SK-N-SH (cell line): ENCODE measurements at regions not wholly inside any gene's neighbourhood (a gene's known extent, or its start where the extent isn't known, plus 50 kb on each side); places are given as distances from the start of the nearest gene placed in this dataset.

Source experiments
- CTCF ChIA-PET: fragments of 300-600, 350-600 bp; formaldehyde crosslinking; extraction: SDS; loops from one replicate; lab custom pipeline; 2021; lab: Yijun Ruan, JAX
- POLR2A ChIA-PET: fragments of 350-600 bp; sonication (Branson Sonifier 250); formaldehyde crosslinking; extraction: SDS; loops from one replicate; lab custom pipeline; 2020; ENCODE audit warnings: antibody characterized with exemption, inconsistent platforms; lab: Yijun Ruan, JAX
- DNase-seq: peaks from one replicate; pipeline ENCODE4 v3.0.0; 2012
- H2AFZ ChIP-seq: fragments of 200-600 bp; sonication (generic); 2 replicates; pipeline ENCODE4 v1.8.1; 2016; ENCODE audit warnings: antibody characterized with exemption, mild to moderate bottlenecking, low read depth
- H3F3A ChIP-seq: fragments of 200-600 bp; sonication (generic); replicated peaks from 2 replicates; pipeline ENCODE3; 2016; ENCODE audit warnings: antibody characterized with exemption, mild to moderate bottlenecking; ENCODE audit not compliant: insufficient read depth
- H3K27ac ChIP-seq, 2 experiments: fragments of 200-500 bp in 1 of 2; fragments of 200-600 bp in 1 of 2; sonication (Bioruptor generic) in 1 of 2; sonication (generic), shearing (Covaris generic) in 1 of 2; 2 replicates each; pipeline versions ENCODE4 v1.5.1 to v1.6.1; 2014 to 2016; ENCODE audit warnings: low read depth in 2 of 2, inconsistent platforms in 1 of 2, low read length in 1 of 2, mild to moderate bottlenecking in 1 of 2, mixed read lengths in 1 of 2
- H3K27me3 ChIP-seq: fragments of 200-600 bp; sonication (generic), shearing (Covaris generic); 2 replicates; pipeline ENCODE4 v1.6.1; 2016; ENCODE audit warnings: mixed run types; ENCODE audit not compliant: insufficient read depth
- H3K36me3 ChIP-seq, 2 experiments: fragments of 200-500 bp in 1 of 2; fragments of 200-600 bp in 1 of 2; sonication (Bioruptor generic) in 1 of 2; sonication (generic) in 1 of 2; replicated peaks in 1 of 2; 2 replicates each; pipeline versions ENCODE3 to v1.5.1; 2014 to 2016; ENCODE audit warnings: low read length in 1 of 2, mild to moderate bottlenecking in 1 of 2; ENCODE audit not compliant: insufficient read depth in 2 of 2, control insufficient read depth in 1 of 2
- H3K4me1 ChIP-seq, 2 experiments: fragments of 200-500 bp in 1 of 2; fragments of 200-600 bp in 1 of 2; sonication (Bioruptor generic) in 1 of 2; sonication (generic), shearing (Covaris generic) in 1 of 2; 2 replicates each; pipeline versions ENCODE4 v1.5.1 to v1.6.1; 2014 to 2016; ENCODE audit warnings: low read depth in 1 of 2, low read length in 1 of 2, mixed run types in 1 of 2; ENCODE audit not compliant: insufficient read depth in 2 of 2, control insufficient read depth in 1 of 2
- H3K4me2 ChIP-seq: fragments of 200-600 bp; sonication (generic), shearing (Covaris generic); 2 replicates; pipeline ENCODE4 v1.6.1; 2017; ENCODE audit warnings: mixed run types
- H3K4me3 ChIP-seq, 2 experiments: fragments of 200-500 bp in 1 of 2; fragments of 200-600 bp in 1 of 2; sonication (Bioruptor generic) in 1 of 2; sonication (generic), shearing (Covaris generic) in 1 of 2; 2 replicates each; pipeline versions ENCODE4 v1.5.1 to v1.8.1; 2014 to 2016; ENCODE audit warnings: low read depth in 2 of 2, inconsistent platforms in 1 of 2, low read length in 1 of 2, mild to moderate bottlenecking in 1 of 2, mixed read lengths in 1 of 2, moderate library complexity in 1 of 2
- H3K79me2 ChIP-seq: fragments of 200-600 bp; sonication (generic); 2 replicates; pipeline ENCODE4 v1.8.1; 2017; ENCODE audit warnings: mild to moderate bottlenecking; ENCODE audit not compliant: insufficient read depth
- H3K9ac ChIP-seq: fragments of 200-600 bp; sonication (generic); 2 replicates; pipeline ENCODE4 v1.6.1; 2017; ENCODE audit warnings: mixed run types
- H3K9me2 ChIP-seq: fragments of 200-600 bp; sonication (generic); 2 replicates; pipeline ENCODE4 v1.6.1; 2017; ENCODE audit warnings: mixed run types
- H3K9me3 ChIP-seq: fragments of 200-600 bp; sonication (generic); 2 replicates; pipeline ENCODE4 v1.6.1; 2017; ENCODE audit warnings: mixed run types, mild to moderate bottlenecking, moderate library complexity
- H4K20me1 ChIP-seq: fragments of 200-600 bp; sonication (generic); 2 replicates; pipeline ENCODE4 v1.6.1; 2017; ENCODE audit warnings: mild to moderate bottlenecking, mixed run types; ENCODE audit not compliant: insufficient read depth
- CHD2 ChIP-seq: fragments of 150-350 bp; IDR thresholded peaks from 2 replicates; pipeline ENCODE4 v1.6.1; 2018; ENCODE audit warnings: low read length; ENCODE audit not compliant: partially characterized antibody
- CTCF ChIP-seq: fragments of 200-600 bp; sonication (generic); IDR thresholded peaks from 2 replicates; pipeline ENCODE4 v1.6.1; 2017; ENCODE audit warnings: antibody characterized with exemption, mild to moderate bottlenecking, moderate library complexity
- ELF1 ChIP-seq: IDR thresholded peaks from 2 replicates; pipeline ENCODE4 v1.4.0; 2012
- EP300 ChIP-seq, 2 experiments: IDR thresholded peaks; 2 replicates each; pipeline versions ENCODE4 v1.4.0 to v1.6.1; 2012; ENCODE audit warnings: borderline replicate concordance in 1 of 2, low read depth in 1 of 2, low read length in 1 of 2
- EZH2phosphoT487 ChIP-seq: fragments of 200-600 bp; sonication (generic); IDR thresholded peaks from 2 replicates; pipeline ENCODE4 v1.6.1; 2017; ENCODE audit warnings: low read depth, mixed run types, mild to moderate bottlenecking, antibody characterized with exemption, moderate library complexity, borderline replicate concordance
- FOXJ3 ChIP-seq: sonication (generic); formaldehyde crosslinking; IDR thresholded peaks from 2 replicates; pipeline ENCODE4 v1.5.1; 2020; ENCODE audit warnings: mild to moderate bottlenecking, missing genetic modification reagents
- GATA2 ChIP-seq: sonication (generic); formaldehyde crosslinking; IDR thresholded peaks from 2 replicates; pipeline ENCODE4 v1.5.0; 2020; ENCODE audit warnings: mild to moderate bottlenecking, missing genetic modification reagents
- MAX ChIP-seq: IDR thresholded peaks from 2 replicates; pipeline ENCODE4 v1.4.0; 2012; ENCODE audit warnings: low read depth
- NFIC ChIP-seq: IDR thresholded peaks from 2 replicates; pipeline ENCODE4 v1.4.0; 2012; ENCODE audit warnings: borderline replicate concordance
- NRF1 ChIP-seq: IDR thresholded peaks from 2 replicates; pipeline ENCODE4 v1.6.1; 2012; ENCODE audit warnings: low read depth, mild to moderate bottlenecking, low read length
- POLR2AphosphoS5 ChIP-seq: IDR thresholded peaks from 2 replicates; pipeline ENCODE4 v1.6.1; 2012; ENCODE audit warnings: low read depth, low read length
- RCOR1 ChIP-seq: fragments of 150-350 bp; IDR thresholded peaks from 2 replicates; pipeline ENCODE4 v1.6.1; 2017; ENCODE audit warnings: antibody characterized with exemption, low read length
- REST ChIP-seq: IDR thresholded peaks from 2 replicates; pipeline ENCODE4 v1.6.1; 2012; ENCODE audit warnings: mild to moderate bottlenecking, low read depth, low read length, moderate library complexity
- RFX5 ChIP-seq: IDR thresholded peaks from 2 replicates; pipeline ENCODE4 v1.6.1; 2012; ENCODE audit warnings: mild to moderate bottlenecking, improper control_type of control experiment, low read length
- SMC3 ChIP-seq: IDR thresholded peaks from 2 replicates; pipeline ENCODE4 v1.6.1; 2012; ENCODE audit warnings: low read depth, low read length, improper control_type of control experiment
- TCF12 ChIP-seq: IDR thresholded peaks from 2 replicates; pipeline ENCODE4 v1.4.0; 2012
- USF1 ChIP-seq: IDR thresholded peaks from 2 replicates; pipeline ENCODE4 v1.4.0; 2012; ENCODE audit warnings: low read depth, borderline replicate concordance
- YY1 ChIP-seq: IDR thresholded peaks from 2 replicates; pipeline ENCODE4 v1.4.0; 2012; ENCODE audit warnings: low read depth, mild to moderate bottlenecking
- WGBS: methylation state at CpG from one replicate; pipeline ENCODE4 v1.1.6; 2017; ENCODE audit warnings: low lambda C conversion rate; 5-methylcytosine and 5-hydroxymethylcytosine counted together

- ChIA-PET CTCF (no interaction called here), POLR2A (no interaction called here)
- H4K20me1 ChIP-seq, result no peaks in the 10 kb centered on the region
- H3K27ac ChIP-seq, result no peak overlapping the region
- no peak overlapping the region for H3K4me3 ChIP-seq
- H3K4me2 ChIP-seq, result no peak overlapping the region
- no peaks in the 10 kb centered on the region for H3K36me3 ChIP-seq
- no peaks in the 10 kb centered on the region for H3K9me3 ChIP-seq
- H3F3A ChIP-seq, result no peaks in the 10 kb centered on the region
- H3K27me3 ChIP-seq, result no peaks in the 10 kb centered on the region
- WGBS, result 13% methylated on average over 1 of the region's 1 CpG
- no peak for TF ChIP-seq CHD2
- no peak for TF ChIP-seq SMC3
- TF ChIP-seq CTCF, result no peak
- no peak for TF ChIP-seq NRF1
- no peak for TF ChIP-seq NFIC
- no peak for TF ChIP-seq ELF1
- TF ChIP-seq USF1, result no peak
- no peak for TF ChIP-seq REST
- no peak for TF ChIP-seq EP300 (IDR thresholded peaks at IDR 0.05; ENCODE audit: borderline replicate concordance in 1 of 2, low read depth in 1 of 2, low read length in 1 of 2)
- no peaks in the 10 kb centered on the region for H3K4me1 ChIP-seq
- H3K9me2 ChIP-seq, result no peaks in the 10 kb centered on the region
- no peak for DNase-seq
- H2AFZ ChIP-seq, result no peak overlapping the region
- no peak overlapping the region for H3K9ac ChIP-seq
- no peaks in the 10 kb centered on the region for H3K79me2 ChIP-seq
Observed at GRCh38 chr5:152674403-152674802, 269.3 kb upstream of the NMUR2 start.

GRCh38 chr5:152676196-152676595 lies 271.1 kb upstream of the NMUR2 start:
- H3K4me3 ChIP-seq, result no peak overlapping the region
- POLR2A ChIA-PET, result no interaction called here
- no peak for DNase-seq
- H3K27me3 ChIP-seq, result no peaks in the 10 kb centered on the region
- H2AFZ ChIP-seq, result no peak overlapping the region
- H3K4me2 ChIP-seq, result no peak overlapping the region
- CTCF ChIA-PET, result no interaction called here
- H3K27ac ChIP-seq, result no peak overlapping the region
- no peaks in the 10 kb centered on the region for H3K79me2 ChIP-seq
- H3K4me1 ChIP-seq, result no peaks in the 10 kb centered on the region
- H4K20me1 ChIP-seq, result no peaks in the 10 kb centered on the region
- under 1% methylated on average over 5 of the region's 5 CpGs for WGBS
- H3K36me3 ChIP-seq, result no peaks in the 10 kb centered on the region
- no peaks in the 10 kb centered on the region for H3K9me2 ChIP-seq
- no peak overlapping the region for H3K9ac ChIP-seq
- H3K9me3 ChIP-seq, result no peaks in the 10 kb centered on the region
- H3F3A ChIP-seq, result no peaks in the 10 kb centered on the region
- TF ChIP-seq FOXJ3 (CRISPR knock-in tag), result no peak
- no peak for TF ChIP-seq NRF1
- TF ChIP-seq TCF12, result no peak
- TF ChIP-seq EP300 (IDR thresholded peaks at IDR 0.05; ENCODE audit: borderline replicate concordance in 1 of 2, low read depth in 1 of 2, low read length in 1 of 2), result no peak
- TF ChIP-seq POLR2AphosphoS5, result no peak
- no peak for TF ChIP-seq CHD2
- no peak for TF ChIP-seq EZH2phosphoT487
- no peak for TF ChIP-seq RCOR1
- no peak for TF ChIP-seq YY1
- no peak for TF ChIP-seq GATA2
- no peak for TF ChIP-seq REST
- TF ChIP-seq RFX5, result no peak
- no peak for TF ChIP-seq NFIC
- TF ChIP-seq MAX, result no peak
